ENCODE measurements at regions not wholly inside any gene's neighbourhood (a gene's known extent, or its start where the extent isn't known, plus 50 kb on each side); places are given as distances from the start of the nearest gene placed in this dataset.

GRCh38 chr12:125577334-125577733 is 512.1 kb downstream of the AACS start:
- H3K27me3 ChIP-seq (replicated peaks in 1 of 4; ENCODE audit: control extremely low read depth in 1 of 4, control insufficient read depth in 3 of 4, insufficient read depth in 4 of 4, low read length in 3 of 4) = no peaks in the 10 kb centered on the region
- no peak overlapping the region for H3K9ac ChIP-seq (ENCODE audit: low read length)
- POLR2A ChIA-PET = no interaction called here
- no peak overlapping the region for H3K4me3 Mint-ChIP-seq
- no peaks in the 10 kb centered on the region for H3K4me1 ChIP-seq (ENCODE audit: control insufficient read depth in 2 of 2, insufficient read depth in 2 of 2, low read length in 2 of 2)
- no peaks in the 10 kb centered on the region for H3K79me2 ChIP-seq (ENCODE audit: control insufficient read depth, insufficient read depth, low read length)
- H2AFZ ChIP-seq (ENCODE audit: insufficient read depth, low read depth, low read length, poor library complexity, severe bottlenecking) = no peak overlapping the region
- H3K4me3 ChIP-seq (ENCODE audit: control extremely low read depth in 1 of 5, extremely low read depth in 1 of 5, insufficient read depth in 1 of 5, low read depth in 2 of 5, low read length in 4 of 5) = no peak overlapping the region
- no peaks in the 10 kb centered on the region for H3K27me3 Mint-ChIP-seq
- DNase-seq (no peak), ATAC-seq (ENCODE audit: low read depth) (no peak)
- CTCF ChIA-PET = no interaction called here
- H3K4me2 ChIP-seq (replicated peaks; ENCODE audit: low read depth, low read length, poor library complexity, severe bottlenecking) = no peak overlapping the region
- no peaks in the 10 kb centered on the region for H3K4me1 Mint-ChIP-seq
- no peaks in the 10 kb centered on the region for H4K20me1 ChIP-seq (ENCODE audit: control insufficient read depth, insufficient read depth, low read length, poor library complexity, severe bottlenecking)
- no peaks in the 10 kb centered on the region for H3K36me3 ChIP-seq (replicated peaks in 1 of 2; ENCODE audit: control extremely low read depth in 1 of 2, control insufficient read depth in 1 of 2, extremely low read depth in 1 of 2, insufficient read depth in 2 of 2, low read length in 1 of 2)
- H3K27ac Mint-ChIP-seq = no peak overlapping the region
- intact Hi-C loops (cut with micrococcal nuclease) = no loop called here
- H3K27ac ChIP-seq (ENCODE audit: low read length in 2 of 2) = no peak overlapping the region
- TF ChIP-seq EZH2 (IDR thresholded peaks at IDR 0.05; ENCODE audit: borderline replicate concordance, insufficient read depth, low read depth, low read length, poor library complexity, severe bottlenecking) (no peak), CTCF (IDR thresholded peaks at IDR 0.05) (no peak)
- peaks cover 9% of the 10 kb centered on the region for H3K9me3 Mint-ChIP-seq (ENCODE audit: insufficient read depth)
- peaks cover 4 to 7% (median 4%) of the 10 kb centered on the region in 3 donors for H3K9me3 ChIP-seq (ENCODE audit: control extremely low read depth in 1 of 3, control insufficient read depth in 2 of 3, insufficient read depth in 1 of 3, low read length in 2 of 3)

- H3K27ac Mint-ChIP-seq = no peak overlapping the region
- DNase-seq (no peak), ATAC-seq (ENCODE audit: low read depth) (no peak)
- peaks cover 8% of the 10 kb centered on the region for H3K9me3 Mint-ChIP-seq (ENCODE audit: insufficient read depth)
- Histone ChIP-seq H3K9me3 (ENCODE audit: control extremely low read depth in 1 of 3, control insufficient read depth in 2 of 3, insufficient read depth in 1 of 3, low read length in 2 of 3) (peaks cover 4 to 7% (median 4%) of the 10 kb centered on the region in 3 donors), H3K4me1 (ENCODE audit: control insufficient read depth in 2 of 2, insufficient read depth in 2 of 2, low read length in 2 of 2) (no peaks in the 10 kb centered on the region), H3K27me3 (replicated peaks in 1 of 4; ENCODE audit: control extremely low read depth in 1 of 4, control insufficient read depth in 3 of 4, insufficient read depth in 4 of 4, low read length in 3 of 4) (no peaks in the 10 kb centered on the region), H3K9ac (ENCODE audit: low read length) (no peak overlapping the region), H3K27ac (ENCODE audit: low read length in 2 of 2) (no peak overlapping the region), H4K20me1 (ENCODE audit: control insufficient read depth, insufficient read depth, low read length, poor library complexity, severe bottlenecking) (no peaks in the 10 kb centered on the region), H3K4me2 (replicated peaks; ENCODE audit: low read depth, low read length, poor library complexity, severe bottlenecking) (no peak overlapping the region), H3K79me2 (ENCODE audit: control insufficient read depth, insufficient read depth, low read length) (no peaks in the 10 kb centered on the region), H2AFZ (ENCODE audit: insufficient read depth, low read depth, low read length, poor library complexity, severe bottlenecking) (no peak overlapping the region), H3K36me3 (replicated peaks in 1 of 2; ENCODE audit: control extremely low read depth in 1 of 2, control insufficient read depth in 1 of 2, extremely low read depth in 1 of 2, insufficient read depth in 2 of 2, low read length in 1 of 2) (no peaks in the 10 kb centered on the region), H3K4me3 (ENCODE audit: control extremely low read depth in 1 of 5, extremely low read depth in 1 of 5, insufficient read depth in 1 of 5, low read depth in 2 of 5, low read length in 4 of 5) (no peak overlapping the region)
- peaks cover 3% of the 10 kb centered on the region for H3K27me3 Mint-ChIP-seq
- H3K4me3 Mint-ChIP-seq = no peak overlapping the region
- no peak for TF ChIP-seq EZH2 (IDR thresholded peaks at IDR 0.05; ENCODE audit: borderline replicate concordance, insufficient read depth, low read depth, low read length, poor library complexity, severe bottlenecking)
- ChIA-PET CTCF (interaction anchor here (0.6 kb wide), 1 partner anchor 784 kb away, joined by 3 read pairs; no protein-coding TSS in a partner anchor), POLR2A (no interaction called here)
- intact Hi-C loops (cut with micrococcal nuclease) = no loop called here
- no peaks in the 10 kb centered on the region for H3K4me1 Mint-ChIP-seq
Observed at GRCh38 chr12:125579916-125580315, 514.7 kb downstream of the AACS start.

All from B cell (primary cell).